HG02885 (cell line): ENCODE measurements at regions not wholly inside any gene's neighbourhood (a gene's known extent, or its start where the extent isn't known, plus 50 kb on each side); places are given as distances from the start of the nearest gene placed in this dataset.
"Not testable (repeated sequence)": the region's sequence is repeated elsewhere in the genome, so short reads cannot be mapped to it uniquely, and the experiment has no call there.

Source experiments
- ATAC-seq: cut with Tn5 transposase; IDR thresholded peaks from one replicate; pipeline ENCODE4 v1.9.1; 2021; ENCODE audit warnings: mild to moderate bottlenecking; ENCODE audit not compliant: unreplicated experiment, poor library complexity

DNA sequence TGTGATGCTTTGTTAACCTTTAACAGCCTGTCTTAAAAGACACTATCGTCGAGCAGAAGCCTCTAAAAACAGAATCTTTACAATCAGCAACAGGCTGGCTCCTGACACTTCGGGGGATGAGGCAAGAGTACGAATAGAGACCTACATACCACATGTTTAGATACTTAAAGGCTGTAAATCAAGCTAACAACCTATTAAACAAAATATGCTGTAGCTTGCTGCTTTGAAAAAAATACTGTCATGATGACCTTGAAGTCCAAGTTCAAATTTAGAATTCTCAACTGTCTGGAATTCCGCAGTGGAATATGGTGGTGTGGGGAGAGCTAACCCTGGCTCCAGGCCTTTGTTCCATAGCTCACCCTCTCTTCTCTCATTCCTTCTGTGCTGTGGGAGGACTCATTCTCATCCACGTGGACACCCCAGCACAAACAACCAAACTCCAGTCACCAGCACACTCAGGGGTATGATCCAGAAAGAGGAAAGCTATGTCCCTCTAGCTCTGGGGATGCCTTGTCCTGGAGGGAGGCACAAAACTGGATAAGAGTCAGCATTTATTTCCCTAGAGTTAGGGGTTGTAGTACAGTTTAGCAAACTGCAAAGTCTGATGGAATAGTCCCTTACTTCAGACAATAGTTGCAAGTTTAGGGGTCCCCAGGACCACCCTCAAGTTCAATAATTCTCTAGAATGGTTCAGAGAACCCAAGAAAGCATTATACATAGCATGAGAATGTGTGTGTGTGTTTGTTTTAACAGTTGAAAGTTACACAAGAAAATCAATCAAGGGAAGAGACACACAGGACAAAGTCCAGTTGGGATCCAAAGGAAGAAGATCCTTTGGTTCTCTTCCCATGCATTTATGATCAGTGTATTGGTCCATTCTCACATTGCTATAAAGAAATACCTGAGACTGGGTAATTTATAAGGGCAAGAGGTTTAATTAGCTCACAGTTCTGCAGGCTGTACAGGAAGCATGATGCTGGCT, 196.1 kb upstream of the SVIL start:
- ATAC-seq, result no peak

DNA sequence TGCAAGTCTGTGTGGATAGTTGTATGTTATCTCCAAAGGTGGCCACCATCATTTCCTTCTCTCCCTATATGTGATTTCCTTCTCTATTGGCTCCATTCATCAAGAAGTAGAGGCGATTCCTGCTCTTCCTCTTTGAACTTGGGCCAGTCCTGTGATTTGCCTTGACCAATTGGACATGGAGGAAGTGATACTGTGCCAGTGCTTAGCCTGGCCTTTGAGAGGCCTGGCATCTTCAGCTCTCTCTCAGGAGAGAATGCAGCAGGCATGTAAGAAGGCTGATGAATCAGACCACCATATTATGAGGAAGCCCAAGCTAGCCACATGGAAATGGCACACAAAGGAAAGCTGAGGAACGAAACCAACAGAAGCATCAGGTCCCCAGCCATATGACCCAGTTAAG, 195.0 kb upstream of the SVIL start:
- ATAC-seq, result no peak

- ATAC-seq, result no peak
Measured at GRCh38 chr10:29828956-29829355, 194.2 kb upstream of the SVIL start.

GRCh38 chr10:29828440-29828894, 193.7 kb upstream of the SVIL start:
- no peak for ATAC-seq

DNA sequence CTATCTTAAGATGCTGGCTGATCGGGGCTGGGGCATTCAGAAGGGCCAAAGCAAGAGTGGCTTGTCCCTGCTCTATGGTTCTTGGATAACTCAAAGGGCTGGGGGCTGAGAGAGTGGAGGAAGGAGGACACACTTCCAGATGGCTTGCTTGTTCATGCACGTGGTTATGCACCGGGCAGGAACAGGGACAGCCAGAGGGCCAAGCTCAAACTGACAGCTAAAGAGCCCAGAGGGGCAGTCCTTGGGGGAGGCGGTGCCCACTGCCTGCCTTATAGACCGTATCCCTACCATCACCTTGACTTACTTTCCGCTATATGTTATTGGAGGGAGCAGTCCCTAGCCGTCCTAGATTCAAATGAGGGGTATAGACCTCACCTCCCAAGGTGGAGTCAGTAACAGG, 192.7 kb upstream of the SVIL start:
- no peak for ATAC-seq

- ATAC-seq, result no peak
Measured at GRCh38 chr10:29826801-29827450, 192.2 kb upstream of the SVIL start.

GRCh38 chr10:29826221-29826620, 191.4 kb upstream of the SVIL start:
- ATAC-seq, result no peak

GRCh38 chr10:29823553-29824080, 188.8 kb upstream of the SVIL start:
- no peak for ATAC-seq

- no peak for ATAC-seq
Measured at GRCh38 chr10:29820890-29821461, 186.2 kb upstream of the SVIL start.

DNA sequence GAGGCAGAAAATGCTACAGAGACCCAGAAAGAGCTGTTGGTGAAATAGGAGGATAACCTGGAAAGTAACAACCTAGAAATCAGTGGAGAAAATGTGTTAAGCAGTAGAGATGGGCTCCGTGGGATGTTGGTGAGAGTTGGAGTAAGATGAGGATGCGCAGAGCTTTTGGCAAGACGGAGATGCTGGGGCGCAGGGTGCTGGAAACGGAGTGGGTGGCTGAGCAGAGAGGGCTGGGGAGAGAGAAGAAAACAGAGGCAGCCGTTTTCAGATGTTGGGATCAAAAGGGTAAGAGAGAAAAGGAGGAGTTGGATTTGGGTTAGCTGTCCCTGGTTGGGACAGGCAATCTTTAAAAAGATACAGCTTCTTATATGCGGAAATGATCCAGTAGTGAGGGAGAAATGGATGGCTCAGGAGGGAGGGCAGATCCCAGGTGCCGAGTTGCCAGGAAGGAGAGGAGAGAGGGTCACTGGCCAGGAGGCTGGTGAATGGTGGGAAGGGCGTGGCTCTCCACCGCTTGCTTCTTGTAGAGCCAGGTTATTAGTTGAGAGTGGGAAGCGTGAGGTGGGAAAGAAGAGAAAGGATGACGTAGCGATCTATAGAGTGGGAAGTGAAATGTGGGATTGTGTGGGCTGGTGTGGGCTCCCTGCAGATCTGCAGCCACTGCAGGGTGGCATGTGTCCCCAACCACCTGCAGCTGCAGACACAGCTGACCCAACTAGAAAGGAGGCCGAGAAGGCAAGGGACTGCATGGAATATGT, 182.2 kb upstream of the SVIL start:
- ATAC-seq, result no peak

- ATAC-seq, result no peak
Measured at GRCh38 chr10:29815572-29815971, 180.8 kb upstream of the SVIL start.

- no peak for ATAC-seq
Measured at GRCh38 chr10:29811751-29812427, 177.1 kb upstream of the SVIL start.

DNA sequence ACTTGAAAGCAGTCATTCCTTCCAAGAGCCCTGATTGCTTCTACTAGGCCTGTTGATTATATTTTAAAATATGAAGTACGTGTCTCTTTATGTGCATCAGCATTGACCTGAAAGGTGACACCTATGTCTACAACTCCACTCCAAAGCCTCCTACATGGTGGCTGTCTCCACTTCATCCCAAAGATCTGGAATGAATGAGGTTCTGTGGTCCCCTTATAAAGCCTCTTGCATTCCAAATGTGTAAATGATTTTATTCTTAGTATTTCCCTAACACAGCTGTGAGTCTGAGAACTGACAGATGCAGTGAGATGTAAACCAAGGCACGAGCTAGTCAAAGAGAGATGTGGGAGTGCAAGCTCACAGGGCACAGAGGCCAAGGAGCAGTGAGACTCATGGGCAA, 176.0 kb upstream of the SVIL start:
- ATAC-seq, result no peak

- not testable (repeated sequence) for ATAC-seq
Measured at GRCh38 chr10:29810231-29810630, 175.5 kb upstream of the SVIL start.

DNA sequence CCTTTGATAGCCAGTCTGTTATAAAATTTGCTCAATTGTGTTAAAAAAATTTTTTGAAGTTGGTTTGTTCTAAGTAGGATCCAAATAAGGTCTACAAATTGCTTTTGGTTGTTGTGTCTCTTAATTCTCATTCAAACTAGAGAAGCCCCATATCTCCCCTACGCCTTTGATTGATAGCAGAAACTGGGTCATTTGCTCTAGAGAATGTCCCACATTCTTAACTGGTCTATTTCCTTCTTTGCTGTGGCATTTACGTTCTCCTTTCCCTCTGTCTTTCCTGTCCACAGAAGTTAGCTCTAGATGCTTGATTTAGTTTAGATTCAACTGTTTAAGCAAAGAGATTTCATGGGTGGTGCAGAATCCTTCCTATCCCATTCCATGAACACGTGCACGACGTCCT, 174.6 kb upstream of the SVIL start:
- no peak for ATAC-seq

DNA sequence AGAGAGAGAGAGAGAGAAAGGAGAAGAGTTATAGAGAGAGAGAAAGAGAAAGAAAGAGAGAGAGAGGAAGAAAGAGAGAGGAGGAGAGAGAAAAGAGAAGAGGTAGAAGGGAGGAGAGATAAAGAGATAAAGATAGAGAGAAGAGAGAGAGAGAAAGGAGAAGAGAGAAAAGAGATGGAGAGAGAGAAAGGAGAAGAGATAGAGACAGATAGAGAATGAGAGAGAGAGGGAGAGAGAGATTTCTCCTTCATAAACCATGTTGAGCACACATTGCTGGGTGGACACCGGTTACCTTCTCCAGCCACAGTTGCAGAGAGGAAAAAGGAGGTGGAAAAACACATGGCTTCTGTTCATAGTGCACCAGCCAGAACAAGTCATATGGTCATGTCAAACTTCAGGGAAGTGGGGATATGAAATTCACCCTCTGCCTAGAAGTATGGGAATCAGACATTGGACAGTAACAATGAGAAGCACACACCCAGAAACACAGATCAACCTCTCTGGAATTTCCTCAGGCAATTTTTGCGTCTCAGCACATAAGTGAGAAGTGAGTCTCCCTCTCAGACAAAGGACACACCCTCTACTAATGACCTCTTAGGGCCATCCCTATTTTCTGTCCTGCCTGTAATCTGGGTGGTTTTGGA, 172.5 kb upstream of the SVIL start:
- no peak for ATAC-seq

- ATAC-seq, result no peak
Measured at GRCh38 chr10:29806350-29806788, 171.6 kb upstream of the SVIL start.

DNA sequence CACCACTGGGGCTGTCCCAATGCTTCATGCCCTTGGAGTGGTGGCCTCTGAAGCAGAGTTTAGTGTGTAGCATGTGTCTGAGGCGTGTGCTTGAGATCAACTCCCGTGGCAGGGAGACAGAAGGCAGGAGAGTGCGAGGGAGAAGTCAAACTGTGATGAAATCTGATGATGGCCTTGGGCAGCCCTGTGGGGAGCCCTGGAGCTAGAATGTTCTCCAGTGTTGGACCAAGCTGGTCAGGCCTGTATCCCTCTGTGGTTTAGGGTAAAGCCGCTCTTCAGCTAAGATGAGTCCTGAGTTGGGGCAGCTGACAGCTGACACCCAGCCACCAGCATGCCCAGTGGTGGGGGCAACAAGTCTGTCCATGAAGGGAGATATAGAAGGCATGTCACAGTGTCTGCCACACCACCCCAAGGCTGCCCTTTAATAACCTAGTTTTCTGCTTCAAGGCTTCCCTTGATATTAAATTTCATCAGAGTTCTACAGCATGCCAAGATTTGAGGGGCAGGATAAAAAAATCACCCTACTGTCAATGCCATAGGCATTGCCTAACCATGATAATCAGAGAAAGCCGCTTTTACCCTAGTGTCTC, 170.5 kb upstream of the SVIL start:
- ATAC-seq, result no peak
